HUES48 (cell line): ENCODE measurements at regions not wholly inside any gene's neighbourhood (a gene's known extent, or its start where the extent isn't known, plus 50 kb on each side); places are given as distances from the start of the nearest gene placed in this dataset.

Experiments
- H3K27ac ChIP-seq: one replicate; pipeline ENCODE4 v1.7.0; 2013; ENCODE audit warnings: low read depth, low read length, inconsistent platforms
- H3K27me3 ChIP-seq: 2 replicates; pipeline ENCODE4 v1.6.1; 2013; ENCODE audit warnings: mild to moderate bottlenecking, low read length; ENCODE audit not compliant: control insufficient read depth, insufficient read depth
- H3K36me3 ChIP-seq: 2 replicates; pipeline ENCODE4 v1.6.1; 2013; ENCODE audit warnings: low read length; ENCODE audit not compliant: control insufficient read depth, insufficient read depth
- H3K4me1 ChIP-seq: 2 replicates; pipeline ENCODE4 v1.6.1; 2013; ENCODE audit warnings: mild to moderate bottlenecking, low read length; ENCODE audit not compliant: control insufficient read depth, insufficient read depth
- H3K4me3 ChIP-seq: 2 replicates; pipeline ENCODE4 v1.5.1; 2013; ENCODE audit warnings: mild to moderate bottlenecking, low read depth, low read length
- H3K9ac ChIP-seq: 2 replicates; pipeline ENCODE4 v1.6.1; 2013; ENCODE audit warnings: mild to moderate bottlenecking, low read depth, low read length, moderate library complexity
- H3K9me3 ChIP-seq: 2 replicates; pipeline ENCODE4 v1.6.1; 2013; ENCODE audit warnings: low read length; ENCODE audit not compliant: control insufficient read depth, insufficient read depth

DNA sequence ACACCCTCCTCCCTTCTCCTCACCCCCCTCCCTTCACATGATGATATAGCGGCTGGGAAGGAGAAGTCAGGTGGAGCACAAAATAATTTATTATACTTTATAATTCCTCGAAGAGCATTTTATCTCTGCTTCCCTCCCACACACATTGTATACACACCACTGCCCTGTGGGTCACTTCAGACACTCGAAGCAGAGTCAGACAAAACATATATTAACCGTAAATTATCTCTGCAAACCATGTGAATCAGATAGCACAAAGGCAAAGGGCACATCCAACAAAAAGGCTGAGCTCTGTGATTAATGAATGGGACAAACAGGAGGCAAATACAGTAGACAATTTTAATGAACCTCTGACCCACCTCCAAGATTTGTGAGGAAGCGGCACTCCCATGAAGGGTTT lies 450.7 kb downstream of the GALC start:
- H3K9ac ChIP-seq: no peak overlapping the region
- no peak overlapping the region for H3K27ac ChIP-seq
- no peaks in the 10 kb centered on the region for H3K27me3 ChIP-seq

DNA sequence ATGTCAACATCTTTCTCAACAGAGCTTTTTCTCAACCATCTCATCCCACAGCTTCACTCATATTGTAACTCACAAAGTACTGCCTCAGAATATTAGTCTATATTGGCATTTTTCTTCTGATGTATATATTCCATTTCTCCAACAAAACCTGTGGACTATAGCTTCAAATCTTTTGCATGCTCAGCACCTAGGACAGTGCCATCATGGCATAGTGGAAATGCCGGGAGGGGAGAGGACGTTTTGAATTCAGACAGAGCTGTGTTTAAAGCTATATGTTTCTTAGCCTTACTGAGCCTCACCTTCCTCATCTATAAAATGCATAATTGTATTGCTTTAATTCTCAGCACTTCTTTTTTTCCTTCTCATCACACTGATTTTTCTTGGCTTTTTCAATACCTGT lies 452.6 kb downstream of the GALC start:
- H3K27me3 ChIP-seq: no peaks in the 10 kb centered on the region
- H3K9me3 ChIP-seq: no peaks in the 10 kb centered on the region; the same call in 1 of the 2 replicates

More for the DNA sequence above, 450.7 kb downstream of the GALC start:
- no peaks in the 10 kb centered on the region for H3K4me1 ChIP-seq
- H3K4me3 ChIP-seq: no peak overlapping the region
- H3K36me3 ChIP-seq: no peaks in the 10 kb centered on the region
- no peaks in the 10 kb centered on the region; the same call in 1 of the 2 replicates for H3K9me3 ChIP-seq

DNA sequence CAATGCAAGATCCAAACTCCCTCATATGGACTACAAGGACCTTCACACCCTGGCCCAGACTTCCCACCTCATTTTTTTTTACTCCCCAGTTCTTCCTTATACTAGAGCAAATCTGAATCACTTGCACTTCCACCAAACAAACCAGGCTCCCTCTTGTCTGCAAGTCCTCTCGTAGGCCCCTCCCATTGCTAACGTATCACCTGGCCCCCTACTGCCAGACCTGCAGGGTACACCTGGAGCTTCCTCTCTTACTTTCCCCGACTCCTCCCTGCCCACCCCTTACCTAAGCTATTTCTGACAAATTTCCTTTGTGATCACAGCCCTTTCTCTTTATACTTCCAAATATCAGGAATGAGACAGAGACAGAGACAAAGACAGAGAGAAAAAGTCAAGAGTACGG lies 463.9 kb downstream of the GALC start:
- H3K9me3 ChIP-seq: no peaks in the 10 kb centered on the region
- no peak overlapping the region for H3K9ac ChIP-seq
- no peaks in the 10 kb centered on the region for H3K36me3 ChIP-seq
- H3K4me3 ChIP-seq: no peak overlapping the region
- H3K4me1 ChIP-seq: peaks cover 12% of the 10 kb centered on the region
- H3K27me3 ChIP-seq: no peaks in the 10 kb centered on the region
- no peak overlapping the region for H3K27ac ChIP-seq

More for the DNA sequence above, 452.6 kb downstream of the GALC start:
- Histone ChIP-seq H3K27ac (no peak overlapping the region), H3K36me3 (no peaks in the 10 kb centered on the region), H3K4me3 (no peak overlapping the region), H3K9ac (no peak overlapping the region), H3K4me1 (no peaks in the 10 kb centered on the region)

- Histone ChIP-seq H3K4me3 (no peak overlapping the region), H3K4me1 (peaks cover 19% of the 10 kb centered on the region), H3K27ac (no peak overlapping the region), H3K9me3 (no peaks in the 10 kb centered on the region), H3K36me3 (no peaks in the 10 kb centered on the region), H3K9ac (no peak overlapping the region), H3K27me3 (no peaks in the 10 kb centered on the region)
Observed at GRCh38 chr14:87526731-87527130, 466.3 kb downstream of the GALC start.

- Histone ChIP-seq H3K4me1 (peaks cover 14% of the 10 kb centered on the region), H3K4me3 (no peak overlapping the region), H3K9ac (no peak overlapping the region), H3K36me3 (no peaks in the 10 kb centered on the region), H3K27me3 (no peaks in the 10 kb centered on the region), H3K27ac (no peak overlapping the region), H3K9me3 (no peaks in the 10 kb centered on the region)
Observed at GRCh38 chr14:87524011-87524410, 469.0 kb downstream of the GALC start.

DNA sequence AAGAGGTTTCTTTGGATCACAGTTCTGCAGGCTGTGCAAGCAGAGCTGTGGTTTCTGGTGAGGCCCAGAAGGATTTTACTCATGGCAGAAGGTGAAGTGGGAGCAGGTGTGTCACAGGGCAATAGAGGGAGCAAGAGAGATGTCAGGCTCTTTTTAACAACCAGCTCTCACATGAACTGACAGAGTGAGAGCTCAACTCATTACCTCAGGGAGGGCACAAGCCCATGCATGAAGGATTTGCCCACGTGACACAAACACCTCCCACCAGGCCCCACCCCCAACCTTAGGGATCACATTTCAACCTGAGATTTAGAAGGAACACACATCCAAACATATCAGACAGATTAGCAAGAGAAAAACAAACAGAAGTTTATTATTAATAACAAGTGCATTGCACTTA lies 470.4 kb downstream of the GALC start:
- Histone ChIP-seq H3K4me1 (peaks cover 11% of the 10 kb centered on the region), H3K27ac (no peak overlapping the region), H3K9ac (no peak overlapping the region), H3K9me3 (no peaks in the 10 kb centered on the region), H3K36me3 (no peaks in the 10 kb centered on the region), H3K27me3 (no peaks in the 10 kb centered on the region), H3K4me3 (no peak overlapping the region)

- Histone ChIP-seq H3K4me3 (no peak overlapping the region), H3K9me3 (no peaks in the 10 kb centered on the region), H3K9ac (no peak overlapping the region), H3K27ac (no peak overlapping the region), H3K36me3 (no peaks in the 10 kb centered on the region), H3K27me3 (no peaks in the 10 kb centered on the region), H3K4me1 (0 out of 2 replicates have a peak, but pooled peaks cover 5% of the 10 kb centered on the region)
Observed at GRCh38 chr14:87508333-87508732, 484.6 kb downstream of the GALC start.

DNA sequence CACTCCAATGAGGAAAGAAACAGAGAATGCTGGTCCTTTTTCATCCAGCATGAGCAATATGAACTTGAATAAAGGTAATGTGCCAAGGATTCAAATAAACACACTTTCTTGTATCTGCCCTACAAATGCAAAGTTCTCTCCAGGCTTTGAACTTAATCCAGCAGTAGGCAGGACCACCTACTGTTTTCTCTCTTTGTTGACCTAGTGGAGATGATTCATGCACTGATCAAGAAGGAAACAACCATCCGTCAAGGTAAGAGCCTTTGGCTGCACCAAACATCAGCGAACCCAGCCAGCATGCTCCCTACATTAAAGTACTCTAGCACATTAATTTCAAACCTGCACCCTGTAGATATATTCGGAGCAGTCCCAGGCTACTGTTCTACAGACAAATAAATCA lies 489.3 kb downstream of the GALC start:
- Histone ChIP-seq H3K27me3 (no peaks in the 10 kb centered on the region), H3K4me1 (0 out of 2 replicates have a peak, but pooled peaks cover 5% of the 10 kb centered on the region), H3K4me3 (no peak overlapping the region), H3K9ac (no peak overlapping the region), H3K27ac (no peak overlapping the region), H3K9me3 (no peaks in the 10 kb centered on the region), H3K36me3 (no peaks in the 10 kb centered on the region)

DNA sequence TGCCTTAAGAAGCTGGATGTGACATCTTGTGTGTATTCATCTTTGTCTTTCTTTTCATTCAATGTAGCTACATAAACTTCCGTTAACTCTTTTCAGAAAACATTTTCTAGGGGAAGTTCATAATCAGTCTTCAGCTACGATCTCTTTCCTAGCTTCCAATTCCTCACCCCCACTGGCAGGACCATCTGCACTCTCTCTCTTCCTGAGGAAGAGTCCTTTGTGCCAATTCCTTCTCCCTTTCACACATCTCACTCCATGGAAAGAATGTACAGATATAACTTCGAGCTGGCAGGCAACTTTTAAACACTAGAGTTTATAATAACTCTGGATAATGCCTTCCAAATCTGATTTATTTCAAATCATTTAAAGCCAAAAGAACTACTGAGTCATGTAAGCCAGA lies 495.7 kb downstream of the GALC start:
- Histone ChIP-seq H3K36me3 (no peaks in the 10 kb centered on the region), H3K9me3 (no peaks in the 10 kb centered on the region), H3K4me3 (no peak overlapping the region), H3K9ac (no peak overlapping the region), H3K27ac (no peak overlapping the region), H3K4me1 (peaks cover 2% of the 10 kb centered on the region; the same call in 1 of the 2 replicates), H3K27me3 (no peaks in the 10 kb centered on the region)

- no peak overlapping the region for H3K27ac ChIP-seq
- no peaks in the 10 kb centered on the region for H3K27me3 ChIP-seq
- no peak overlapping the region for H3K9ac ChIP-seq
- no peaks in the 10 kb centered on the region for H3K9me3 ChIP-seq
- H3K36me3 ChIP-seq: no peaks in the 10 kb centered on the region
- no peak overlapping the region for H3K4me3 ChIP-seq
- H3K4me1 ChIP-seq: peaks cover 18% of the 10 kb centered on the region
Observed at GRCh38 chr14:87494010-87494409, 499.0 kb downstream of the GALC start.

DNA sequence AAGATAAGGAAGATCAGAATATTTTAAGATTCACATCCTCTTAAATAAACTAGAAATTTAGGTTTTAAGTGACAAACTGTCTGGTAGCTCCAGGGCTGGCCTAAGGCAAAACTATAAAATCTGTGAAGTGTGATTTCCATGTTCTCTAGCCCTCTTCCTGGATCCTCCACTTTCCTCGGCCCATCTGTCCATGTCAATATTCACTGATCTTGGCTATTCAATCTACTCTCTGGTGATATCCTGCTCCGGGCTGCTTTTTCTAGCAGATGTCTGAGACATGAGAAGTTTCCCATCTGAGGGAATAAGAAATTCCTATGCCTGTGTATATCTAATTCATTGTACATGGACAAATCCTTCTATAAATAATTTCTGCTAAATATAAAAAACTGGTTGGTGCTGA lies 500.4 kb downstream of the GALC start:
- H3K36me3 ChIP-seq: no peaks in the 10 kb centered on the region
- H3K27ac ChIP-seq: no peak overlapping the region
- H3K4me1 ChIP-seq: peaks cover 18% of the 10 kb centered on the region
- H3K4me3 ChIP-seq: no peak overlapping the region
- no peak overlapping the region for H3K9ac ChIP-seq
- H3K27me3 ChIP-seq: no peaks in the 10 kb centered on the region
- no peaks in the 10 kb centered on the region for H3K9me3 ChIP-seq

DNA sequence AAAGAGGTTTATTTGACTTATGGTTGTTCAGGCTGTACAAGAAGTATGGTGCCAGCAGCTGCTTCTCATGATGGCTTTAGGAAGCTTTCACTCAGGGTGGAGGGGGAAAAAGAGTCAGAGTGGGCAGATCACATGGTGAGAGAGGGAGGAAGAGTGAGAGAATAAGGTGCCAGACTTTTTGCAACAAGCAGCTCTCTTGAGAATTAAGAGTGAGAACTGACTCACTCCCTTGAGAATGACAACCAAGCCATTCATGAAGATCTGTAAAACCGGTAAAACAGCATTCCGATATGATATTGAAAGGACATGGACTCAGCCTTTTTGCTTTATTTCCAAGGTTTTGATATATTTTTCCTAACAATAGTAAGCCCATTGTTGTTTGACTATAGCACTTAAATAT lies 501.2 kb downstream of the GALC start:
- H3K9ac ChIP-seq: no peak overlapping the region; the same call in 1 of the 2 replicates

More for the DNA sequence above, 501.2 kb downstream of the GALC start:
- Histone ChIP-seq H3K4me1 (peaks cover 18% of the 10 kb centered on the region), H3K27ac (peak overlapping the region; percentile 4), H3K36me3 (no peaks in the 10 kb centered on the region), H3K9me3 (no peaks in the 10 kb centered on the region), H3K27me3 (no peaks in the 10 kb centered on the region), H3K4me3 (no peak overlapping the region)
